ENCODE measurements at regions not wholly inside any gene's neighbourhood (a gene's known extent, or its start where the extent isn't known, plus 50 kb on each side); places are given as distances from the start of the nearest gene placed in this dataset.

DNA sequence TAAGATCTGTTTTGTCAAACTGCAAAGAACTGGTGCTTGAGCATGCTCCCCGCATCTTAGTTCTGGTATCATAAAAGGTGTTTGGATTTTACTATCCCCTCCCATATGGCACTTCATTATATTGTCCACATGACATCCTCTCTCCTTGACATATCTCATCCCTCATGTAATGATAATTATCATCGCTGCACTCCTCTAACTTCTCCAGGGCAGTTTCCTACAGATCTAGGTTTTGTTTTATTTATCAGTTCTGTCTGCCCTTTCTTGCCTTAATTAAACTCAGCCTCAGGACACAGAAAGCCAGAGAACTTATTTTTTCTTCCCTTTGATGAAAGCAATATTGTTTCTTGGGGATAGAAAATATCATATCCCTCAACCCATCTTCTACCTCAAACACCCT is 129.6 kb upstream of the DDX18 start:
- DNase-seq, result no peak

GRCh38 chr2:117686699-117687098 is 127.8 kb upstream of the DDX18 start:
- no peak for DNase-seq

DNA sequence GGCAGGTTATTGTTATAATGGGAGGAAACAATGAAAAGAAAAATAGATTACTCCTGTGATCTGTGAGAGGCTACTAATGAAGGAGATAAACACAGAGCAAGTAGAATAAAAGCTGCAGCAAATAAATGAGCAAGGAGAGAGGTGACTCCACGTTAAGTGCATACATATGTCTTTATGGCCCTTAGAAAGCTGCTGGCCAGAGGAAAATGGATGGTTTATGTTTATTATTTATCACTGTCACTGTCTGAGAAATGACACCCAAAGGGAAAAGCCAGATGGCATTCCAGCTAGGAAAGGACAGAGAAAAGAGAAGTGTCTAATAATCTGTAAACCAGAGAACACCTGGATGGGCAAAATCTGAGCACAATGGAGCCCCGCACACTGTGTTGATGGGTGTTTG is 122.9 kb upstream of the DDX18 start:
- DNase-seq, result no peak

- DNase-seq, result no peak
These were observed 122.3 kb upstream of the DDX18 start for GRCh38 chr2:117692001-117692763.

GRCh38 chr2:117693154-117693553 is 121.3 kb upstream of the DDX18 start:
- no peak for DNase-seq

GRCh38 chr2:117693651-117694050 is 120.8 kb upstream of the DDX18 start:
- no peak for DNase-seq

DNA sequence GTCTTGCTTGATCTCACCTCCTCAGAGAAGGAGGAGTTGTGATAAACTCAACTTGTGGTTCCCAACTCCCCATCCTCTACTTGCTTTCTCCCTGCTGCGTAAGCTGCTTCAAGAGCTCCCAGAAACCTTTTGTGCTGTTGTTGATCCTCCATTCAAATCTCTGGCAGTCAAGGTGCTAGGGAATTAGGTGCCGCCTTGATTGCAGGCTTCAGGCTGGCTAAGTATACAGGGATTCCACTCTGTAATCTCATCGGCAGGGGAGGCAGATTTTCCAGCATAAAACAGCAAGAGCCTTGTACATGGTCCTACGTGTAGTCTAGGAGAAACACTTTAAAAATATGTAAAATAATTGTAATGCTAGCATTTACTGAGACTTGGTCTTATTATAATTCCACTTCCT is 116.2 kb upstream of the DDX18 start:
- no peak for DNase-seq

DNA sequence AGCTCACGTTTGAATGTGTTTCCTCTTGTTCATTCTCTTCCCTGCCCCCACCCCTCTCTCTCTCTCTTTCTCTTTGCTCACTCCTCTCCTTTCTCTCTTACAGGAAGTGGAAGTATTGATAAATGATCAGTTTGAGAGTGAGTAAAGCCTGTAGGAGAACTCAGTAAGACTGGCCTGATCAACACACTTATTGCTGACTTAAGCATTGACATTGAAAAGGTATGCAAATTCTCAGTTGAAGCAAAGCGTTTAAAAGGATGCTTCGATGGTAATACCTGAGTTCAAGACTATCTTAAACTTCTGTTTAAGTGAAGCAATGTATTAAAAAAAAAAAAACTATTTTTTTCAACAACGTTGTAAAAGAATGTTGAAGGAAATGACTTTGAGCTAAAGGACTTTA is 115.7 kb upstream of the DDX18 start:
- DNase-seq, result no peak

- no peak for DNase-seq
These were observed 114.0 kb upstream of the DDX18 start for GRCh38 chr2:117700471-117700870.

DNA sequence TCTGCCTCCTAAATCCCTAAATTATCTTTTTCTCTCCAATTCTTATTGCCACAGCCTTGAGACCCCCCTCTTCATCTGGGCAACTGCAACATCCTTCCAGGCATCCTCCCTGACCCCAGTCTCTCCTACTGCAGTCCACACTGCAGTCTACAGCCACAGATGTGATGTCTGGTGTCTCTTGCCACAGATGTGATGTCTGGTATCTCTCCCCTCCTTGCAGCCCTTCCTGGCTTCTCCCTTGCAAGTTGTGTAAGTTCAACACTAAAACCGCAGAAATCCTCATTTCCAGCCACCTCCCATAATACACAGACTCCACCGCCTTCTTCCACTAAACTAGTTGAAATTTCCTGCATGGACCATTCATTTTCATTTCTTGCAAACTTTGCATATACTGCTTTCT is 113.1 kb upstream of the DDX18 start:
- DNase-seq, result no peak

DNA sequence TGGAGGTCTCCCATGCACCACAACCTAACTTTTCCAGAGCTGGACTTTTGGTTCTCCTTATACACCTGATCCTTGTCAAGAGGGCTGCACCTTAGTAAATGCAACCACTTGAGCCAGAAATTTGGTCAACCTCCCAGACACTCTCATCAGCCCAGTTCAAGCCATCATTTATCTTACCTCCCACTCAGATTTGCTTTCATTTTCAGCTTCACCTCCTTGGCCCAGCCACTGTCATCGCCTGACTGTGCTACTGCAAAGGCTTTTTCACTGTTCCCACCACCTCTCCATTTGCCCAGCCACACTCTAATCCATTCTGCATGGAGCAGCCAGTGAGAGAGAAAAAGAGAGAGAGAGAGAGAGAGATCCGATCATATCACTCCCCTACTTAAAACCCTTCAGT is 112.4 kb upstream of the DDX18 start:
- DNase-seq, result no peak

- DNase-seq, result no peak
These were observed 110.6 kb upstream of the DDX18 start for GRCh38 chr2:117703858-117704257.

DNA sequence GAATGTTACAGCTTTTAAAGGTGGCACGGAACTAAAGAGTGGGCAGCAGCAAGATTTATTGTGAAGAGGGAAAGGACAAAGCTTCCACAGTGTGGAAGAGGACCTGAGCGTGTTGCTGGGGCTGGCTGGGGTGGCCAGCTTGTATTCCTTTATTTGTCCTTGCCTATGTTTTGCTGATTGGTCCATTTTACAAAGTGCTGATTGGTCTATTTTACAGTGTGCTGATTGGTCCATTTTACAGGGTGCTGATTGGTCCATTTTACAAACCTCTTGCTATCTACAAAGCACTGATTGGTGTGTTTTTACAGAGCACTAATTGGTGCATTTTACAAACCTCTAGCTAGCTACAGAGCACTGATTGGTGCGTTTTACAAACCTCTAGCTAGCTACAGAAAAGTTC is 109.7 kb upstream of the DDX18 start:
- DNase-seq, result no peak

- DNase-seq, result no peak
These were observed 106.6 kb upstream of the DDX18 start for GRCh38 chr2:117707874-117708273.

- no peak for DNase-seq
These were observed 101.8 kb upstream of the DDX18 start for GRCh38 chr2:117712684-117713083.

GRCh38 chr2:117714110-117714509 is 100.4 kb upstream of the DDX18 start:
- no peak for DNase-seq

- no peak for DNase-seq
These were observed 99.6 kb upstream of the DDX18 start for GRCh38 chr2:117714745-117715417.

DNA sequence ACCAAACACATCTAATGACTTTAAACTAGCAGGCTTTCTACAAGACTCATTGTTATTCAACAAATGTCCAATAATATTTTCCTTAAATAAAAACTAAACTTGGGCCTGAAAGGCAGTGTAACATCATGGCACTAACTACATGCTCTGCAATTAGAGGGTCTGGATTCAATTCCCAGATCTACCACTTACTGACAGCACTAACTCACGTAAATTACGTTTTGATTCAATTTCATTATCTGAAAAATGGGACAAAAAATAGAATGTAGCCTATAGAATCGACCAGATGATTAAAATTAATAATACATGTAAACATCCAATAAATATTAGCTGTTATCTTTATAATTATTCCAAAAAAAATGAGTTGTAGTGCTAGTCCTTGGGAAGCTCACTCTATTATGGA is 98.0 kb upstream of the DDX18 start:
- DNase-seq, result no peak

DNA sequence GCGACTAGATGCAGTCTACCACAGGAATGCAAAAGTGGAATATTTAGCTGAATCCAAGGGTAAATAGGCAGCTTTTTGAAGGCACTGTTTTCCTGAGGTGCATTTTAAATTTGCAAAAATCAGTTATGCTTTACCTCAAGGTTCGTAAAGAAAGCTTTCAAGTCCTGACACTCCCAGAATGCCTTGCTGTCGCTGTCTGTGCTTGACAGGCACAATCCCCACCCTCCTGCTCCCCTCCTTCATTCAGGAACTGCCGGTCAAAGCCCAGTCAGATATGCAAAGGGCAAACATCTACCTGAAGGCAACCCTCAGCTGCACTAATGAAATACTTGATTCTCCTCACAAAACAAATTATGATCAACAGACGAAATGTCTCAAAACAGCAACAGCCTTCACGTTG is 97.4 kb upstream of the DDX18 start:
- no peak for DNase-seq

- DNase-seq, result no peak
These were observed 96.4 kb upstream of the DDX18 start for GRCh38 chr2:117718048-117718447.

DNA sequence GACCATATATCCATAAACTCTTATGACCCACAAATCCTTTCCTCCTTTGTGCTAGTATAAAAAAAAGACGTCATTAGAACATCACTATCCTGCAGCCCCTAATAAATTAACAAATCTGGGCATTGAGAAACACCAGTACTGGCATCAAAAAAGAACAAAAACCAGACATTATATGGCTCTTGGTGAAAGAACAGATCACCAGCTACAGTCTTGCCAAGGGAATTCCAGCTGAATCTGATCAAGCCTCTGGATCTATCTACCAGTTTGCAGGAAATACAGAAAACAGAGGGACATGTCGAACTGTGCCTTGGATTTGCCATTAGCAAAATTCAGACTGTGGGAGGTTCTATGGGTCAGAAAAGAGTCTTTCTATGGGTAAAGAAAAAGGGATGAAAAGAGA is 93.7 kb upstream of the DDX18 start:
- no peak for DNase-seq

GRCh38 chr2:117723483-117723882 is 91.0 kb upstream of the DDX18 start:
- DNase-seq, result no peak

DNA sequence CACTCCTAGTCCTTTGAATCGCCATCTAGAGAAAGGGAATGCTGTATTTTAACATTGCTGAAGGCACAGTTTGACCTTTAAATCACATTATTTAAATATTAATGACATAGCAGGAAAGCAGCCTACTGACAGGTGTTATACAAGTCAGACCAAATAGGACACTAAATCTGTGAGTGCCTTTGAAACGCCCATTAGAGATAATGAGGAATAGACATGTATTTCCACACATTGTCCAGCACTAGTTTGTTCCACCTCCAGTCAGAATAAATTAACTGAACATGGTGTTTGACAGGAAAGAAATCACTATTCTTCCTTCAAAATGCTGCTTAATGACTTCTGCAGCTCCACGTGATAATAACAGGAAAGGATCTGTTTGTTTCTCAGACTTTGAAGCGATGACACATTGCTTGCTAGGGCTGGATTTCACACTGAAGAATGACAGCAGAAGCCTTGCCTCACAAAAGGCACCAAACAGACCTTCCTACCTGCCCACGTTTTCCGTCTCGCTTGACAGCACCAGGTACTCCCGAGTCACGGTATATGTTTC is 90.5 kb upstream of the DDX18 start:
- DNase-seq, result no peak

DNA sequence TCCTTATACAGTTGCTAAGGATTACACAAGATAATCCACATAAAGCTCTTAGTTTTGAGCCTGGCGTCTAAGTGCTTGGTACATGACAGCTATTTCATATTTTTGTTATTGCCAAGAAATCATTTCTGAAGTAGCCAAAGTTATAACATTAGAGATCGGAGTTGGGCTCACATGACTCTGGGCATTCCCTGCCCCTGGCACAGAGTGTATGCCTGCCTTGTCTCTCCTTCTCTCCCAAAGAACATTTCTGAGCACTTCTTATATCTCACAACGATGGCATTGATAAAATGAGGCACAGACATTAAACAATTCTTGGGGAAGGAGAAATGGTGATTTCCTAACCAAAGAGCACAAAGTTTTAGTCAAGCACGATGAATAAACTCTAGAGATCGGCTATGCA is 87.7 kb upstream of the DDX18 start:
- DNase-seq, result no peak

GRCh38 chr2:117737846-117738245 is 76.6 kb upstream of the DDX18 start:
- no peak for DNase-seq
